GM23338 (cell line): ENCODE measurements at regions not wholly inside any gene's neighbourhood (a gene's known extent, or its start where the extent isn't known, plus 50 kb on each side); places are given as distances from the start of the nearest gene placed in this dataset.

Experiments used
- ATAC-seq: fragments of 200-7000 bp; cut with Tn5 transposase; 3 replicates; pipeline ENCODE4 v1.9.1; 2020
- DNase-seq: peaks from one replicate; pipeline ENCODE4 v3.0.0-alpha.2; 2015; ENCODE audit warnings: low spot score
- H2AFZ ChIP-seq: fragments of 200-600 bp; sonication (generic); 2 replicates; pipeline ENCODE4 v1.8.0; 2016; ENCODE audit warnings: antibody characterized with exemption, mild to moderate bottlenecking, moderate library complexity
- H3F3A ChIP-seq: fragments of 200-600 bp; sonication (generic); replicated peaks from 2 replicates; pipeline ENCODE4 v1.8.0; 2017; ENCODE audit warnings: antibody characterized with exemption, mixed run types, low read depth
- H3K27ac ChIP-seq: fragments of 200-600 bp; sonication (generic); 2 replicates; pipeline ENCODE4 v1.6.1; 2016; ENCODE audit warnings: low read depth
- H3K27me3 ChIP-seq: fragments of 200-600 bp; sonication (generic); 2 replicates; pipeline ENCODE4 v1.8.0; 2016; ENCODE audit warnings: mild to moderate bottlenecking, mixed run types, moderate library complexity; ENCODE audit not compliant: insufficient read depth
- H3K36me3 ChIP-seq: fragments of 200-600 bp; sonication (generic); 2 replicates; pipeline ENCODE4 v1.8.0; 2016; ENCODE audit warnings: mild to moderate bottlenecking; ENCODE audit not compliant: insufficient read depth
- H3K4me1 ChIP-seq: fragments of 200-600 bp; sonication (generic); 2 replicates; pipeline ENCODE4 v1.8.0; 2016; ENCODE audit warnings: mild to moderate bottlenecking, moderate library complexity; ENCODE audit not compliant: insufficient read depth
- H3K4me2 ChIP-seq: fragments of 200-600 bp; sonication (generic); 2 replicates; pipeline ENCODE4 v1.7.1; 2017; ENCODE audit warnings: mixed run types
- H3K4me3 ChIP-seq: fragments of 200-600 bp; sonication (generic); 2 replicates; pipeline ENCODE4 v1.6.1; 2016; ENCODE audit warnings: mixed run types
- H3K79me2 ChIP-seq: fragments of 200-600 bp; sonication (generic); replicated peaks from 2 replicates; pipeline ENCODE4 v1.8.0; 2017; ENCODE audit warnings: mild to moderate bottlenecking; ENCODE audit not compliant: insufficient read depth
- H3K9me2 ChIP-seq: fragments of 200-600 bp; sonication (generic); 2 replicates; pipeline ENCODE4 v1.8.0; 2017; ENCODE audit not compliant: insufficient read depth
- H4K20me1 ChIP-seq: fragments of 200-600 bp; sonication (generic); replicated peaks from 2 replicates; pipeline ENCODE4 v1.8.0; 2017; ENCODE audit warnings: mild to moderate bottlenecking; ENCODE audit not compliant: insufficient read depth
- H3K27ac Mint-ChIP-seq: 2 replicates; pipeline ENCODE4 v1.8.0; 2020; ENCODE audit warnings: inconsistent platforms, mild to moderate bottlenecking, moderate library complexity, mixed read lengths
- H3K27me3 Mint-ChIP-seq: 3 replicates; pipeline ENCODE4 v1.8.0; 2022; ENCODE audit warnings: low read depth, mild to moderate bottlenecking, moderate library complexity, mixed read lengths, inconsistent platforms; ENCODE audit not compliant: insufficient read depth, poor library complexity
- H3K36me3 Mint-ChIP-seq: 3 replicates; pipeline ENCODE4 v1.8.0; 2021; ENCODE audit warnings: low read depth, mild to moderate bottlenecking, inconsistent platforms, moderate library complexity, mixed read lengths
- H3K4me1 Mint-ChIP-seq: 3 replicates; pipeline ENCODE4 v1.8.0; 2020; ENCODE audit warnings: mild to moderate bottlenecking, inconsistent platforms, mixed read lengths
- H3K4me3 Mint-ChIP-seq: 3 replicates; pipeline ENCODE4 v1.8.0; 2021; ENCODE audit warnings: moderate library complexity, mild to moderate bottlenecking, inconsistent platforms, mixed read lengths
- H3K9me3 Mint-ChIP-seq: 3 replicates; pipeline ENCODE4 v1.8.0; 2020; ENCODE audit warnings: moderate library complexity, mild to moderate bottlenecking, inconsistent platforms, mixed read lengths
- CREB1 ChIP-seq: fragments of 250-450 bp; sonication (Bioruptor Pico); IDR thresholded peaks from 2 replicates; pipeline ENCODE4 v1.5.0; 2020; ENCODE audit warnings: low read depth, mild to moderate bottlenecking, moderate library complexity
- EZH2 ChIP-seq: fragments of 200-600 bp; sonication (generic); IDR thresholded peaks from one replicate; pipeline ENCODE4 v1.8.0; 2017; ENCODE audit warnings: antibody characterized with exemption, mild to moderate bottlenecking, low read depth; ENCODE audit not compliant: unreplicated experiment
- JUNB ChIP-seq: IDR thresholded peaks from one replicate; pipeline ENCODE4 v1.6.1; 2016; ENCODE audit warnings: antibody characterized with exemption; ENCODE audit not compliant: unreplicated experiment
- NANOG ChIP-seq: IDR thresholded peaks from 2 replicates; pipeline ENCODE4 v1.6.1; 2016; ENCODE audit warnings: antibody characterized with exemption, borderline replicate concordance
- POLR2AphosphoS5 ChIP-seq: IDR thresholded peaks from 2 replicates; pipeline ENCODE4 v1.6.1; 2016; ENCODE audit warnings: antibody characterized with exemption, low read depth
- STAT1 ChIP-seq: IDR thresholded peaks from one replicate; pipeline ENCODE4 v1.6.1; 2016; ENCODE audit warnings: antibody characterized with exemption; ENCODE audit not compliant: unreplicated experiment
- ZNF114 ChIP-seq: fragments of 250-450 bp; sonication (Bioruptor Pico); IDR thresholded peaks from 2 replicates; pipeline ENCODE4 v1.5.0; 2020; ENCODE audit warnings: mild to moderate bottlenecking, moderate library complexity
- ZNF331 ChIP-seq: fragments of 250-450 bp; sonication (Bioruptor Pico); IDR thresholded peaks from 2 replicates; pipeline ENCODE4 v1.5.0; 2020; ENCODE audit warnings: low read depth, mild to moderate bottlenecking, moderate library complexity
- TF ChIP-seq, protein P1 (sequence below): IDR thresholded peaks from one replicate; pipeline ENCODE4 v1.6.1; 2018; ENCODE audit warnings: antibody characterized with exemption; ENCODE audit not compliant: unreplicated experiment
- TF ChIP-seq, protein P2 (sequence below), 2 experiments: fragments of 200-600 bp in 1 of 2; sonication (generic) in 1 of 2; conservative IDR thresholded peaks; 2 replicates each; pipeline versions ENCODE4 v1.5.1 to v1.6.1; 2016 to 2017; ENCODE audit warnings: antibody characterized with exemption in 2 of 2, low read depth in 2 of 2, mild to moderate bottlenecking in 2 of 2, moderate library complexity in 1 of 2
- TF ChIP-seq, protein P3 (sequence below): fragments of 250-450 bp; sonication (Bioruptor Pico); IDR thresholded peaks from 2 replicates; pipeline ENCODE4 v1.5.0; 2020; ENCODE audit warnings: mild to moderate bottlenecking, moderate library complexity

DNA sequence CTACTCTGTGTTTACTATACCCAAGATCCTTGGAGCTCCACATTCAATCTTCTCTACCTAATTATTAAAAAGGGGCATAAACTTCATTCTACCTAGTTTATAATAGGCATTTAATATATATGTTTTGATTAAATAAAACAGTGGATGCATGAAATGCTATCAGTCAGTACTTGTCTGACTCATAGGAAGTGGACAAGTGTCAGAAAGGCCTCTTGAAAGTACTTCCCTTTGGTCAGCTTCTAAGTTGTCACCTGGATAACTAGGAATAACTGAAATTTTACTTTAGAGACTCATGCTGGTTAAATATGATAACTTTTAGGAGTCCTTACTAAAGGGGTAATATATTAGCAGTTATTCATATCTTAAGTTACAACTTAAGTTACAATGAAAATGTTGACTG, 329.8 kb downstream of the KLF5 start (continued):
- TF ChIP-seq, protein P1, sequence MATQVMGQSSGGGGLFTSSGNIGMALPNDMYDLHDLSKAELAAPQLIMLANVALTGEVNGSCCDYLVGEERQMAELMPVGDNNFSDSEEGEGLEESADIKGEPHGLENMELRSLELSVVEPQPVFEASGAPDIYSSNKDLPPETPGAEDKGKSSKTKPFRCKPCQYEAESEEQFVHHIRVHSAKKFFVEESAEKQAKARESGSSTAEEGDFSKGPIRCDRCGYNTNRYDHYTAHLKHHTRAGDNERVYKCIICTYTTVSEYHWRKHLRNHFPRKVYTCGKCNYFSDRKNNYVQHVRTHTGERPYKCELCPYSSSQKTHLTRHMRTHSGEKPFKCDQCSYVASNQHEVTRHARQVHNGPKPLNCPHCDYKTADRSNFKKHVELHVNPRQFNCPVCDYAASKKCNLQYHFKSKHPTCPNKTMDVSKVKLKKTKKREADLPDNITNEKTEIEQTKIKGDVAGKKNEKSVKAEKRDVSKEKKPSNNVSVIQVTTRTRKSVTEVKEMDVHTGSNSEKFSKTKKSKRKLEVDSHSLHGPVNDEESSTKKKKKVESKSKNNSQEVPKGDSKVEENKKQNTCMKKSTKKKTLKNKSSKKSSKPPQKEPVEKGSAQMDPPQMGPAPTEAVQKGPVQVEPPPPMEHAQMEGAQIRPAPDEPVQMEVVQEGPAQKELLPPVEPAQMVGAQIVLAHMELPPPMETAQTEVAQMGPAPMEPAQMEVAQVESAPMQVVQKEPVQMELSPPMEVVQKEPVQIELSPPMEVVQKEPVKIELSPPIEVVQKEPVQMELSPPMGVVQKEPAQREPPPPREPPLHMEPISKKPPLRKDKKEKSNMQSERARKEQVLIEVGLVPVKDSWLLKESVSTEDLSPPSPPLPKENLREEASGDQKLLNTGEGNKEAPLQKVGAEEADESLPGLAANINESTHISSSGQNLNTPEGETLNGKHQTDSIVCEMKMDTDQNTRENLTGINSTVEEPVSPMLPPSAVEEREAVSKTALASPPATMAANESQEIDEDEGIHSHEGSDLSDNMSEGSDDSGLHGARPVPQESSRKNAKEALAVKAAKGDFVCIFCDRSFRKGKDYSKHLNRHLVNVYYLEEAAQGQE, result no peak
- TF ChIP-seq ZNF331 (CRISPR knock-in tag), result no peak

DNA sequence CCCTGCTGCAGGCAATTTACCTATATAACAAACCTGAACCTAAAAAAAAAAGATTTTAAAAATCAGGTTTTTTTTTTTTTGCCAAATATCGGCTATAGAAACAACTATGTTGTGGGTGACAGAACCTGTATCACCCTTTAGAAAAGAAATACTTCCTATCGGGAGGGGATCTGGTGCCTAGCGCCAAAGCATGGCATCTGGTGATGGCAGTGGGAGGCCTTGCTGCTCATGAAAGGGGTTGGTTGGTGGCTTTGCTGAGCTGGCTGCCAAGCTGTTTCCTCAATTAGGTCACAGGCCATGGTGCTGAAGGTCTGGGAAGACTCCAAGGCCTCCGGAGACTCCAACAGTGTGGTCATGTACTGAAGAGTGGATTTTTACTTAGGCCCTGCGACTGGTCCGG, 328.5 kb downstream of the KLF5 start:
- H3K4me1 Mint-ChIP-seq, result no peaks in the 10 kb centered on the region; the same call in 2 of the 3 replicates
- H3F3A ChIP-seq, result no peaks in the 10 kb centered on the region
- no peaks in the 10 kb centered on the region for H4K20me1 ChIP-seq
- DNase-seq (no peak), ATAC-seq (no peak)
- no peak overlapping the region for H3K4me3 ChIP-seq
- no peak overlapping the region for H3K4me3 Mint-ChIP-seq
- no peaks in the 10 kb centered on the region; the same call in 2 of the 3 replicates for H3K9me3 Mint-ChIP-seq
- no peaks in the 10 kb centered on the region for H3K79me2 ChIP-seq
- H2AFZ ChIP-seq, result no peak overlapping the region
- no peaks in the 10 kb centered on the region for H3K4me1 ChIP-seq
- no peak overlapping the region for H3K27ac Mint-ChIP-seq
- H3K27ac ChIP-seq, result no peak overlapping the region
- peaks cover 1% of the 10 kb centered on the region for H3K27me3 Mint-ChIP-seq
- H3K36me3 ChIP-seq, result no peaks in the 10 kb centered on the region
- no peak for TF ChIP-seq EZH2
- TF ChIP-seq, protein P2, sequence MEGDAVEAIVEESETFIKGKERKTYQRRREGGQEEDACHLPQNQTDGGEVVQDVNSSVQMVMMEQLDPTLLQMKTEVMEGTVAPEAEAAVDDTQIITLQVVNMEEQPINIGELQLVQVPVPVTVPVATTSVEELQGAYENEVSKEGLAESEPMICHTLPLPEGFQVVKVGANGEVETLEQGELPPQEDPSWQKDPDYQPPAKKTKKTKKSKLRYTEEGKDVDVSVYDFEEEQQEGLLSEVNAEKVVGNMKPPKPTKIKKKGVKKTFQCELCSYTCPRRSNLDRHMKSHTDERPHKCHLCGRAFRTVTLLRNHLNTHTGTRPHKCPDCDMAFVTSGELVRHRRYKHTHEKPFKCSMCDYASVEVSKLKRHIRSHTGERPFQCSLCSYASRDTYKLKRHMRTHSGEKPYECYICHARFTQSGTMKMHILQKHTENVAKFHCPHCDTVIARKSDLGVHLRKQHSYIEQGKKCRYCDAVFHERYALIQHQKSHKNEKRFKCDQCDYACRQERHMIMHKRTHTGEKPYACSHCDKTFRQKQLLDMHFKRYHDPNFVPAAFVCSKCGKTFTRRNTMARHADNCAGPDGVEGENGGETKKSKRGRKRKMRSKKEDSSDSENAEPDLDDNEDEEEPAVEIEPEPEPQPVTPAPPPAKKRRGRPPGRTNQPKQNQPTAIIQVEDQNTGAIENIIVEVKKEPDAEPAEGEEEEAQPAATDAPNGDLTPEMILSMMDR (conservative IDR thresholded peaks at IDR 0.05; ENCODE audit: low read depth in 2 of 2), result no peak
- no peak for TF ChIP-seq ZNF331 (CRISPR knock-in tag)
- TF ChIP-seq, protein P1, result no peak
- TF ChIP-seq STAT1, result no peak
- no peak for TF ChIP-seq POLR2AphosphoS5
- no peak for TF ChIP-seq ZNF114 (CRISPR knock-in tag)
- no peak for TF ChIP-seq CREB1 (CRISPR knock-in tag)
- no peak for TF ChIP-seq JUNB
- TF ChIP-seq, protein P3, sequence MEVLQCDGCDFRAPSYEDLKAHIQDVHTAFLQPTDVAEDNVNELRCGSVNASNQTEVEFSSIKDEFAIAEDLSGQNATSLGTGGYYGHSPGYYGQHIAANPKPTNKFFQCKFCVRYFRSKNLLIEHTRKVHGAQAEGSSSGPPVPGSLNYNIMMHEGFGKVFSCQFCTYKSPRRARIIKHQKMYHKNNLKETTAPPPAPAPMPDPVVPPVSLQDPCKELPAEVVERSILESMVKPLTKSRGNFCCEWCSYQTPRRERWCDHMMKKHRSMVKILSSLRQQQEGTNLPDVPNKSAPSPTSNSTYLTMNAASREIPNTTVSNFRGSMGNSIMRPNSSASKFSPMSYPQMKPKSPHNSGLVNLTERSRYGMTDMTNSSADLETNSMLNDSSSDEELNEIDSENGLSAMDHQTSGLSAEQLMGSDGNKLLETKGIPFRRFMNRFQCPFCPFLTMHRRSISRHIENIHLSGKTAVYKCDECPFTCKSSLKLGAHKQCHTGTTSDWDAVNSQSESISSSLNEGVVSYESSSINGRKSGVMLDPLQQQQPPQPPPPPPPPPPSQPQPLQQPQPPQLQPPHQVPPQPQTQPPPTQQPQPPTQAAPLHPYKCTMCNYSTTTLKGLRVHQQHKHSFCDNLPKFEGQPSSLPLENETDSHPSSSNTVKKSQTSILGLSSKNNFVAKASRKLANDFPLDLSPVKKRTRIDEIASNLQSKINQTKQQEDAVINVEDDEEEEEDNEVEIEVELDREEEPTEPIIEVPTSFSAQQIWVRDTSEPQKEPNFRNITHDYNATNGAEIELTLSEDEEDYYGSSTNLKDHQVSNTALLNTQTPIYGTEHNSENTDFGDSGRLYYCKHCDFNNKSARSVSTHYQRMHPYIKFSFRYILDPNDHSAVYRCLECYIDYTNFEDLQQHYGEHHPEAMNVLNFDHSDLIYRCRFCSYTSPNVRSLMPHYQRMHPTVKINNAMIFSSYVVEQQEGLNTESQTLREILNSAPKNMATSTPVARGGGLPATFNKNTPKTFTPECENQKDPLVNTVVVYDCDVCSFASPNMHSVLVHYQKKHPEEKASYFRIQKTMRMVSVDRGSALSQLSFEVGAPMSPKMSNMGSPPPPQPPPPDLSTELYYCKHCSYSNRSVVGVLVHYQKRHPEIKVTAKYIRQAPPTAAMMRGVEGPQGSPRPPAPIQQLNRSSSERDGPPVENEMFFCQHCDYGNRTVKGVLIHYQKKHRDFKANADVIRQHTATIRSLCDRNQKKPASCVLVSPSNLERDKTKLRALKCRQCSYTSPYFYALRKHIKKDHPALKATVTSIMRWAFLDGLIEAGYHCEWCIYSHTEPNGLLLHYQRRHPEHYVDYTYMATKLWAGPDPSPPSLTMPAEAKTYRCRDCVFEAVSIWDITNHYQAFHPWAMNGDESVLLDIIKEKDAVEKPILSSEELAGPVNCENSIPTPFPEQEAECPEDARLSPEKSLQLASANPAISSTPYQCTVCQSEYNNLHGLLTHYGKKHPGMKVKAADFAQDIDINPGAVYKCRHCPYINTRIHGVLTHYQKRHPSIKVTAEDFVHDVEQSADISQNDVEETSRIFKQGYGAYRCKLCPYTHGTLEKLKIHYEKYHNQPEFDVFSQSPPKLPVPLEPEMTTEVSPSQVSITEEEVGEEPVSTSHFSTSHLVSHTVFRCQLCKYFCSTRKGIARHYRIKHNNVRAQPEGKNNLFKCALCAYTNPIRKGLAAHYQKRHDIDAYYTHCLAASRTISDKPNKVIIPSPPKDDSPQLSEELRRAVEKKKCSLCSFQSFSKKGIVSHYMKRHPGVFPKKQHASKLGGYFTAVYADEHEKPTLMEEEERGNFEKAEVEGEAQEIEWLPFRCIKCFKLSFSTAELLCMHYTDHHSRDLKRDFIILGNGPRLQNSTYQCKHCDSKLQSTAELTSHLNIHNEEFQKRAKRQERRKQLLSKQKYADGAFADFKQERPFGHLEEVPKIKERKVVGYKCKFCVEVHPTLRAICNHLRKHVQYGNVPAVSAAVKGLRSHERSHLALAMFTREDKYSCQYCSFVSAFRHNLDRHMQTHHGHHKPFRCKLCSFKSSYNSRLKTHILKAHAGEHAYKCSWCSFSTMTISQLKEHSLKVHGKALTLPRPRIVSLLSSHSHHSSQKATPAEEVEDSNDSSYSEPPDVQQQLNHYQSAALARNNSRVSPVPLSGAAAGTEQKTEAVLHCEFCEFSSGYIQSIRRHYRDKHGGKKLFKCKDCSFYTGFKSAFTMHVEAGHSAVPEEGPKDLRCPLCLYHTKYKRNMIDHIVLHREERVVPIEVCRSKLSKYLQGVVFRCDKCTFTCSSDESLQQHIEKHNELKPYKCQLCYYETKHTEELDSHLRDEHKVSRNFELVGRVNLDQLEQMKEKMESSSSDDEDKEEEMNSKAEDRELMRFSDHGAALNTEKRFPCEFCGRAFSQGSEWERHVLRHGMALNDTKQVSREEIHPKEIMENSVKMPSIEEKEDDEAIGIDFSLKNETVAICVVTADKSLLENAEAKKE, result no peak
- TF ChIP-seq NANOG, result no peak
- no peaks in the 10 kb centered on the region for H3K36me3 Mint-ChIP-seq
- no peaks in the 10 kb centered on the region for H3K27me3 ChIP-seq
- H3K9me2 ChIP-seq, result no peaks in the 10 kb centered on the region
- no peak overlapping the region for H3K4me2 ChIP-seq
